Endothelial cell of umbilical vein (primary cell): ENCODE measurements at regions not wholly inside any gene's neighbourhood (a gene's known extent, or its start where the extent isn't known, plus 50 kb on each side); places are given as distances from the start of the nearest gene placed in this dataset.

Experiments
- BruUV-seq: library from RNA; stranded (reverse); fragments of 400-500 nt; replicated peaks from 2 replicates; lab custom pipeline; 2021; lab: Mats Ljungman, UMichigan
- CTCF ChIA-PET: fragments of 300-600, 350-600 bp; sonication (Branson Sonifier 250); formaldehyde crosslinking; loops from one replicate; lab custom pipeline; 2021; ENCODE audit warnings: antibody characterized with exemption, inconsistent platforms; lab: Charles Lee
- POLR2A ChIA-PET: fragments of 300-600, 350-600 bp; sonication (Branson Sonifier 250); formaldehyde crosslinking; loops from one replicate; lab custom pipeline; 2021; ENCODE audit warnings: antibody characterized with exemption, inconsistent platforms; lab: Charles Lee
- DNase-seq: peaks from one replicate; pipeline ENCODE4 v3.0.0-alpha.2; 2011; ENCODE audit warnings: low read depth, low spot score
- FAIRE-seq: peaks from 2 replicates; lab custom pipeline; 2011; peaks lifted over from hg19 to GRCh38; lab: Jason Lieb, UNC
- H2AFZ ChIP-seq: 2 replicates; pipeline ENCODE4 v1.6.0; 2012; ENCODE audit warnings: low read depth, low read length, control low read depth, inconsistent platforms
- H3K27ac ChIP-seq: 2 replicates; pipeline ENCODE4 v1.5.1; 2011; ENCODE audit warnings: low read depth, mild to moderate bottlenecking, control low read depth, low read length, moderate library complexity; ENCODE audit not compliant: insufficient read depth
- H3K27me3 ChIP-seq, 2 experiments: 2 replicates each; pipeline versions ENCODE4 v1.6.0 to v1.6.1; 2011; ENCODE audit warnings: low read length in 2 of 2, mixed read lengths in 1 of 2; ENCODE audit not compliant: control insufficient read depth in 2 of 2, insufficient read depth in 2 of 2
- H3K36me3 ChIP-seq, 2 experiments: 2 replicates in 1 of 2; 3 replicates in 1 of 2; pipeline ENCODE4 v1.5.1; 2011; ENCODE audit warnings: low read length in 2 of 2, mild to moderate bottlenecking in 1 of 2, moderate library complexity in 1 of 2; ENCODE audit not compliant: control insufficient read depth in 2 of 2, insufficient read depth in 2 of 2; ENCODE audit errors: extremely low read depth in 1 of 2
- H3K4me1 ChIP-seq: 3 replicates; pipeline ENCODE4 v1.5.1; 2011; ENCODE audit warnings: mild to moderate bottlenecking, low read length; ENCODE audit not compliant: control insufficient read depth, insufficient read depth; ENCODE audit errors: extremely low read depth
- H3K4me2 ChIP-seq: 2 replicates; pipeline ENCODE4 v1.6.1; 2011; ENCODE audit warnings: low read length, control low read depth, mixed read lengths; ENCODE audit not compliant: insufficient read depth
- H3K4me3 ChIP-seq, 3 experiments: fragments of 200-600 bp in 1 of 3; sonication (generic), shearing (Covaris generic) in 1 of 3; replicated peaks in 1 of 3; 2 replicates each; pipeline ENCODE4 v1.5.1; 2011 to 2016; ENCODE audit warnings: control low read depth in 3 of 3, low read length in 3 of 3, mild to moderate bottlenecking in 2 of 3, inconsistent platforms in 1 of 3, low read depth in 1 of 3, moderate library complexity in 1 of 3; ENCODE audit not compliant: insufficient read depth in 1 of 3
- H3K79me2 ChIP-seq: 2 replicates; pipeline ENCODE4 v1.6.0; 2012; ENCODE audit warnings: low read length, inconsistent platforms; ENCODE audit not compliant: control insufficient read depth, insufficient read depth
- H3K9ac ChIP-seq: replicated peaks from 2 replicates; pipeline ENCODE3; 2011; ENCODE audit warnings: low read length, control low read depth; ENCODE audit not compliant: insufficient read depth; ENCODE audit errors: extremely low read depth
- H3K9me1 ChIP-seq: replicated peaks from 3 replicates; pipeline ENCODE4 v1.6.0; 2011; ENCODE audit warnings: mild to moderate bottlenecking, low read length; ENCODE audit not compliant: control insufficient read depth, insufficient read depth; ENCODE audit errors: extremely low read depth
- H3K9me3 ChIP-seq: replicated peaks from 2 replicates; pipeline ENCODE4 v1.5.1; 2012; ENCODE audit warnings: low read length, inconsistent platforms; ENCODE audit not compliant: control insufficient read depth, insufficient read depth
- H4K20me1 ChIP-seq: replicated peaks from 2 replicates; pipeline ENCODE3; 2011; ENCODE audit warnings: mild to moderate bottlenecking, low read length; ENCODE audit not compliant: control insufficient read depth, insufficient read depth; ENCODE audit errors: extremely low read depth
- CTCF ChIP-seq, 2 donors: IDR thresholded peaks; 1 replicate in 1 of 2; 2 replicates in 1 of 2; pipeline ENCODE4 v1.5.1; 2011; ENCODE audit warnings: low read length in 2 of 2, mild to moderate bottlenecking in 2 of 2, moderate library complexity in 2 of 2, control low read depth in 1 of 2, inconsistent platforms in 1 of 2, low read depth in 1 of 2; ENCODE audit not compliant: insufficient read depth in 1 of 2; ENCODE audit errors: extremely low read depth in 1 of 2
- EZH2 ChIP-seq: IDR thresholded peaks from 2 replicates; pipeline ENCODE4 v1.6.1; 2012; ENCODE audit warnings: borderline replicate concordance, low read depth, mild to moderate bottlenecking, moderate library complexity, low read length, inconsistent platforms; ENCODE audit not compliant: severe bottlenecking
- FOS ChIP-seq: IDR thresholded peaks from 2 replicates; pipeline ENCODE4 v1.6.1; 2011; ENCODE audit warnings: mild to moderate bottlenecking, low read length, moderate library complexity, borderline replicate concordance; ENCODE audit not compliant: insufficient read depth
- GATA2 ChIP-seq: IDR thresholded peaks from 2 replicates; pipeline ENCODE4 v1.7.0; 2011; ENCODE audit warnings: low read depth, mild to moderate bottlenecking, moderate library complexity, mixed read lengths, low read length; ENCODE audit not compliant: insufficient read length, insufficient read depth
- JUN ChIP-seq: IDR thresholded peaks from 2 replicates; pipeline ENCODE4 v1.6.1; 2011; ENCODE audit warnings: borderline replicate concordance, low read depth; ENCODE audit not compliant: insufficient read length, insufficient read depth
- MAX ChIP-seq: IDR thresholded peaks from 2 replicates; pipeline ENCODE4 v1.6.1; 2011; ENCODE audit not compliant: insufficient read depth, insufficient read length
- MYC ChIP-seq: IDR thresholded peaks from one replicate; pipeline ENCODE4 v1.6.1; 2011; ENCODE audit warnings: mild to moderate bottlenecking, low read depth, low read length
- POLR2A ChIP-seq: IDR thresholded peaks from 2 replicates; pipeline ENCODE4 v1.6.1; 2012; ENCODE audit warnings: low read depth, mild to moderate bottlenecking, control low read depth, low read length
- POLR2AphosphoS5 ChIP-seq: IDR thresholded peaks from 2 replicates; pipeline ENCODE4 v1.6.1; 2012; ENCODE audit warnings: low read depth, mild to moderate bottlenecking, control low read depth, low read length, moderate library complexity; ENCODE audit not compliant: insufficient read depth
- dilution Hi-C: fragments of 300-500 bp; cut with MboI; formaldehyde crosslinking; loops from one replicate; pipeline ENCODE4 v1.15.0; 2019; ENCODE audit warnings: low sequenced_read_pairs; ENCODE audit not compliant: extremely low pct_ligation_motif_present
- intact Hi-C: fragments of 100-400 bp; cut with micrococcal nuclease; formaldehyde crosslinking; loops from one replicate; pipeline ENCODE4 v1.10.0; 2022

- no peaks in the 10 kb centered on the region for H3K4me1 ChIP-seq
- H4K20me1 ChIP-seq = no peaks in the 10 kb centered on the region
- ChIA-PET POLR2A (no interaction called here), CTCF (no interaction called here)
- FAIRE-seq (no peak), DNase-seq (no peak)
- intact Hi-C loops (no loop called here), dilution Hi-C loops (no loop called here)
- no peak overlapping the region for H3K4me3 ChIP-seq
- no peak overlapping the region for H3K4me2 ChIP-seq
- peaks cover 0 to 3% of the 10 kb centered on the region in 2 experiments for H3K27me3 ChIP-seq
- no peak overlapping the region for H2AFZ ChIP-seq
- no peaks in the 10 kb centered on the region for H3K79me2 ChIP-seq
- no peaks in the 10 kb centered on the region for H3K9me1 ChIP-seq
- H3K9me3 ChIP-seq = no peaks in the 10 kb centered on the region
- no peaks in the 10 kb centered on the region for H3K36me3 ChIP-seq
- no TSS peak for BruUV-seq
- TF ChIP-seq POLR2AphosphoS5 (no peak), EZH2 (no peak), MYC (no peak), CTCF (IDR thresholded peaks at IDR 0.05; ENCODE audit: extremely low read depth in 1 of 2, insufficient read depth in 1 of 2, low read depth in 1 of 2, low read length in 2 of 2) (no peak), FOS (no peak), GATA2 (no peak), JUN (no peak), MAX (no peak), POLR2A (no peak)
- H3K27ac ChIP-seq = no peak overlapping the region
- H3K9ac ChIP-seq = no peak overlapping the region
Measured at GRCh38 chr17:51353296-51353695, 93.0 kb downstream of the UTP18 start.
